Esophagus muscularis mucosa (tissue), 3 donors: ENCODE measurements at regions not wholly inside any gene's neighbourhood (a gene's known extent, or its start where the extent isn't known, plus 50 kb on each side); places are given as distances from the start of the nearest gene placed in this dataset.

ENCODE experiments used
- EP300 ChIP-seq: sonication (generic); formaldehyde crosslinking; IDR thresholded peaks from one replicate; pipeline ENCODE4 v1.6.1; 2017; ENCODE audit warnings: antibody characterized with exemption
- TF ChIP-seq, protein P1 (sequence below), 3 experiments: fragments of 200-600 bp in 2 of 3; fragments of 450-650 bp in 1 of 3; sonication (generic) in 2 of 3; IDR thresholded peaks; one replicate each; pipeline ENCODE4 v1.5.1; 2017 to 2019; ENCODE audit warnings: antibody characterized with exemption in 3 of 3, mild to moderate bottlenecking in 2 of 3, moderate library complexity in 1 of 3

DNA sequence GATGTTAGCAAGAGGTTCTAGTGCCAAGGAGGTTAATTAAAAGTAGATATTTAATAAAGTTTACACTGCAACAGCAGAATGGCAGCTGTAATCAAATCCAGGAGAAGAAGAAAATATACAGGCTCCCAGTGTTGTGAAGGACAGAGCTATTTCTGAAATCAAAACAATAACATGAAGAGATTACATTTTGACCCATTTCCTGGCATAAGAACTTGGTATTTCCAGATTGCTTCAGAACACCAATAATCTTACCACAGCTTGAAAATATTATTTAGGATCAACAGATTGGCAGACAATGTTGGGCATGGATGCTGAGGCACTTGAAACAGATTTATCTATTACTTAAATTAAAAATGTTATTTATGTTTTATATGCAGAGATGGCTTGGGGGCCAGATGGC, 692.5 kb downstream of the KCNA4 start:
- TF ChIP-seq, protein P1, sequence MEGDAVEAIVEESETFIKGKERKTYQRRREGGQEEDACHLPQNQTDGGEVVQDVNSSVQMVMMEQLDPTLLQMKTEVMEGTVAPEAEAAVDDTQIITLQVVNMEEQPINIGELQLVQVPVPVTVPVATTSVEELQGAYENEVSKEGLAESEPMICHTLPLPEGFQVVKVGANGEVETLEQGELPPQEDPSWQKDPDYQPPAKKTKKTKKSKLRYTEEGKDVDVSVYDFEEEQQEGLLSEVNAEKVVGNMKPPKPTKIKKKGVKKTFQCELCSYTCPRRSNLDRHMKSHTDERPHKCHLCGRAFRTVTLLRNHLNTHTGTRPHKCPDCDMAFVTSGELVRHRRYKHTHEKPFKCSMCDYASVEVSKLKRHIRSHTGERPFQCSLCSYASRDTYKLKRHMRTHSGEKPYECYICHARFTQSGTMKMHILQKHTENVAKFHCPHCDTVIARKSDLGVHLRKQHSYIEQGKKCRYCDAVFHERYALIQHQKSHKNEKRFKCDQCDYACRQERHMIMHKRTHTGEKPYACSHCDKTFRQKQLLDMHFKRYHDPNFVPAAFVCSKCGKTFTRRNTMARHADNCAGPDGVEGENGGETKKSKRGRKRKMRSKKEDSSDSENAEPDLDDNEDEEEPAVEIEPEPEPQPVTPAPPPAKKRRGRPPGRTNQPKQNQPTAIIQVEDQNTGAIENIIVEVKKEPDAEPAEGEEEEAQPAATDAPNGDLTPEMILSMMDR (IDR thresholded peaks at IDR 0.05) = no peak
- no peak for TF ChIP-seq EP300
